ENCODE measurements at regions not wholly inside any gene's neighbourhood (a gene's known extent, or its start where the extent isn't known, plus 50 kb on each side); places are given as distances from the start of the nearest gene placed in this dataset.
"Not testable (repeated sequence)": the region's sequence is repeated elsewhere in the genome, so short reads cannot be mapped to it uniquely, and the experiment has no call there.

- TF ChIP-seq CTCF (IDR thresholded peaks at IDR 0.05), result no peak
- H3K36me3 Mint-ChIP-seq (ENCODE audit: low read depth), result no peaks in the 10 kb centered on the region
- no peaks in the 10 kb centered on the region for H3K4me1 Mint-ChIP-seq (ENCODE audit: low read depth)
- H3K27ac Mint-ChIP-seq (ENCODE audit: unreplicated experiment), result no peak overlapping the region
- peaks cover 6% of the 10 kb centered on the region for H3K9me3 Mint-ChIP-seq (ENCODE audit: low read depth)
- H3K27me3 Mint-ChIP-seq (ENCODE audit: low read depth), result no peaks in the 10 kb centered on the region
- no peak overlapping the region for H3K4me3 Mint-ChIP-seq (ENCODE audit: unreplicated experiment)
- DNase-seq (ENCODE audit: low spot score), result peak; percentile 85
Observed at GRCh38 chr14:105742531-105742848, 216.1 kb downstream of the TMEM121 start.

GRCh38 chr14:105742904-105743701, 216.7 kb downstream of the TMEM121 start:
- not testable (repeated sequence) for H3K27ac Mint-ChIP-seq (ENCODE audit: unreplicated experiment); H3K36me3 Mint-ChIP-seq (ENCODE audit: low read depth); DNase-seq (ENCODE audit: low spot score); H3K27me3 Mint-ChIP-seq (ENCODE audit: low read depth); H3K4me1 Mint-ChIP-seq (ENCODE audit: low read depth); H3K4me3 Mint-ChIP-seq (ENCODE audit: unreplicated experiment); H3K9me3 Mint-ChIP-seq (ENCODE audit: low read depth)

GRCh38 chr14:105744213-105744787, 217.9 kb downstream of the TMEM121 start:
- not testable (repeated sequence) for H3K36me3 Mint-ChIP-seq (ENCODE audit: low read depth); H3K9me3 Mint-ChIP-seq (ENCODE audit: low read depth); H3K4me3 Mint-ChIP-seq (ENCODE audit: unreplicated experiment); DNase-seq (ENCODE audit: low spot score); H3K27me3 Mint-ChIP-seq (ENCODE audit: low read depth); H3K27ac Mint-ChIP-seq (ENCODE audit: unreplicated experiment); H3K4me1 Mint-ChIP-seq (ENCODE audit: low read depth)

GRCh38 chr14:105745433-105746123, 219.2 kb downstream of the TMEM121 start:
- H3K27ac Mint-ChIP-seq (ENCODE audit: unreplicated experiment), result no peak overlapping the region
- H3K36me3 Mint-ChIP-seq (ENCODE audit: low read depth), result no peaks in the 10 kb centered on the region
- no peaks in the 10 kb centered on the region for H3K27me3 Mint-ChIP-seq (ENCODE audit: low read depth)
- peaks cover 12% of the 10 kb centered on the region for H3K9me3 Mint-ChIP-seq (ENCODE audit: low read depth)
- no peak overlapping the region for H3K4me3 Mint-ChIP-seq (ENCODE audit: unreplicated experiment)
- no peak for DNase-seq (ENCODE audit: low spot score)
- no peak for TF ChIP-seq CTCF (IDR thresholded peaks at IDR 0.05)
- no peaks in the 10 kb centered on the region for H3K4me1 Mint-ChIP-seq (ENCODE audit: low read depth)

GRCh38 chr14:105746124-105746514, 219.7 kb downstream of the TMEM121 start:
- Mint-ChIP-seq H3K9me3 (ENCODE audit: low read depth) (peaks cover 12% of the 10 kb centered on the region), H3K27ac (ENCODE audit: unreplicated experiment) (no peak overlapping the region), H3K4me1 (ENCODE audit: low read depth) (no peaks in the 10 kb centered on the region), H3K27me3 (ENCODE audit: low read depth) (no peaks in the 10 kb centered on the region), H3K4me3 (ENCODE audit: unreplicated experiment) (no peak overlapping the region), H3K36me3 (ENCODE audit: low read depth) (no peaks in the 10 kb centered on the region)
- no peak for DNase-seq (ENCODE audit: low spot score)
- TF ChIP-seq CTCF (IDR thresholded peaks at IDR 0.05), result no peak

- DNase-seq (ENCODE audit: low spot score); H3K4me3 Mint-ChIP-seq (ENCODE audit: unreplicated experiment); H3K4me1 Mint-ChIP-seq (ENCODE audit: low read depth); H3K27me3 Mint-ChIP-seq (ENCODE audit: low read depth); H3K36me3 Mint-ChIP-seq (ENCODE audit: low read depth); H3K27ac Mint-ChIP-seq (ENCODE audit: unreplicated experiment): not testable (repeated sequence)
- peaks cover 10% of the 10 kb centered on the region for H3K9me3 Mint-ChIP-seq (ENCODE audit: low read depth)
Observed at GRCh38 chr14:105746800-105747502, 220.6 kb downstream of the TMEM121 start.

- H3K9me3 Mint-ChIP-seq (ENCODE audit: low read depth); H3K4me1 Mint-ChIP-seq (ENCODE audit: low read depth); H3K4me3 Mint-ChIP-seq (ENCODE audit: unreplicated experiment); H3K27me3 Mint-ChIP-seq (ENCODE audit: low read depth); H3K36me3 Mint-ChIP-seq (ENCODE audit: low read depth); H3K27ac Mint-ChIP-seq (ENCODE audit: unreplicated experiment): not testable (repeated sequence)
- DNase-seq (ENCODE audit: low spot score), result peak; percentile 84
Observed at GRCh38 chr14:105747503-105748203, 221.3 kb downstream of the TMEM121 start.

All from chondrocyte (in vitro differentiated cells).